ENCODE measurements at regions not wholly inside any gene's neighbourhood (a gene's known extent, or its start where the extent isn't known, plus 50 kb on each side); places are given as distances from the start of the nearest gene placed in this dataset.
A peak's percentile ranks its signal among the peaks of the same experiment; 100 is the strongest.

DNA sequence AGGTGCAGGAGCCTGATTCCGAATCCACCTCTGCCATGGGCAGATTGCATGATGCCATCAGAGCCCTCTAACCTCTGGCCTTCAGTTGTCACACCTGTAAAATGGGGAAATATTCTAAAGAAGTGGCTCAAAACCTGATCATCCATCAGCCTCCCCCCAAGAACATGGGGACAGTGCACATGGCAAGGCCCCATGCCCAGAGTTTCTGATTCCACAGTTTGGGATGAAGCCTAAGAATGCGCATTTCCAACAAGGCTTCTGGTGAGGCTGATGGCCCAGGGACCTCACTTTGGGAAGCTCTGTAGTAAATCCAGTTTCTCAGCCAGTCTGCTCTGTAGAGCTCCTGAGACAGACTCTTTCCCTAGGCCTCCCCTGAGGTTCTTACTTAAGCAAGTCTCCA is 119.9 kb upstream of the CD93 start:
- 66% methylated on average over 2 of the region's 2 CpGs; no CpG with 5 or more reads in 1 of the 2 donors for WGBS, 2 donors (ENCODE audit: low coverage in 1 of 2)
- Histone ChIP-seq H3K27me3 (no peaks in the 10 kb centered on the region), H3K4me1 (peaks cover 7 to 31% (median 13%) of the 10 kb centered on the region in 4 donors), H3K27ac (peak overlapping the region; percentile 27 to 69 (median 62)), H3K4me3 (no peak overlapping the region), H3K36me3 (no peaks in the 10 kb centered on the region), H3K9me3 (no peaks in the 10 kb centered on the region)
- no peak for TF ChIP-seq EP300 (IDR thresholded peaks at IDR 0.05; ENCODE audit: low read depth)
- TF ChIP-seq, protein P1, sequence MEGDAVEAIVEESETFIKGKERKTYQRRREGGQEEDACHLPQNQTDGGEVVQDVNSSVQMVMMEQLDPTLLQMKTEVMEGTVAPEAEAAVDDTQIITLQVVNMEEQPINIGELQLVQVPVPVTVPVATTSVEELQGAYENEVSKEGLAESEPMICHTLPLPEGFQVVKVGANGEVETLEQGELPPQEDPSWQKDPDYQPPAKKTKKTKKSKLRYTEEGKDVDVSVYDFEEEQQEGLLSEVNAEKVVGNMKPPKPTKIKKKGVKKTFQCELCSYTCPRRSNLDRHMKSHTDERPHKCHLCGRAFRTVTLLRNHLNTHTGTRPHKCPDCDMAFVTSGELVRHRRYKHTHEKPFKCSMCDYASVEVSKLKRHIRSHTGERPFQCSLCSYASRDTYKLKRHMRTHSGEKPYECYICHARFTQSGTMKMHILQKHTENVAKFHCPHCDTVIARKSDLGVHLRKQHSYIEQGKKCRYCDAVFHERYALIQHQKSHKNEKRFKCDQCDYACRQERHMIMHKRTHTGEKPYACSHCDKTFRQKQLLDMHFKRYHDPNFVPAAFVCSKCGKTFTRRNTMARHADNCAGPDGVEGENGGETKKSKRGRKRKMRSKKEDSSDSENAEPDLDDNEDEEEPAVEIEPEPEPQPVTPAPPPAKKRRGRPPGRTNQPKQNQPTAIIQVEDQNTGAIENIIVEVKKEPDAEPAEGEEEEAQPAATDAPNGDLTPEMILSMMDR (IDR thresholded peaks at IDR 0.05), result no peak
- TF ChIP-seq POLR2A (IDR thresholded peaks at IDR 0.05), result no peak
- TF ChIP-seq POLR2AphosphoS5 (IDR thresholded peaks at IDR 0.05), result no peak
- no peak for DNase-seq
- intact Hi-C loops (cut with DNase I; ENCODE audit: low total_unique reads), result no loop called here
- in situ Hi-C loops (cut with MboI; ENCODE audit: low pct_ligation_motif_present in 1 of 4, low pct_unique_long_range_greater_than_20kb in 1 of 4, low sequenced_read_pairs in 3 of 4), result no loop called here

DNA sequence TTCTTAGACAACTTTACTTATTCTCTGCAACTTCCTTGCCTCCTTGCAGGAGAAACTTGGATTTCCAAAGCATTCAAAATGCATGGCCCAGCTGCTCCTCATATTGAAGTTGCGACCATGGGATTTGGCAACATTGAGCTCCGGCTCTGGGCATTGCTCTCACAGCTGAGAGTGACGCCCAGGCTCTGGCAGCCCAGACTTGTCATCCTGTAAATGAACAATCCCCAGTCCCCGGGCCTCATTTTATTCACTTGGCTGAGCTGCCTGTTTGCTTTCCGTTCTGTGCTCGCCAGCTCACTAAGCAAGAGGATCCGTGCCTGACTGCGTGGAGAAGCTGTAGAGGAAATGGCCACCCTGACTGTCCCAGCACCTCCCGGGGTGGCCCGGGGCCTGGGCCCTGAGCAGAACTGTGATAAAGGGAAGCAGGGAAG is 119.5 kb upstream of the CD93 start:
- Histone ChIP-seq H3K27me3 (no peaks in the 10 kb centered on the region), H3K9me3 (no peaks in the 10 kb centered on the region), H3K27ac (peak overlapping the region; percentile 27 to 69 (median 62)), H3K4me1 (peaks cover 7 to 31% (median 13%) of the 10 kb centered on the region in 4 donors), H3K4me3 (no peak overlapping the region), H3K36me3 (no peaks in the 10 kb centered on the region)
- intact Hi-C loops (cut with DNase I; ENCODE audit: low total_unique reads), result no loop called here
- no peak for TF ChIP-seq POLR2A (IDR thresholded peaks at IDR 0.05)
- TF ChIP-seq, protein P1 (IDR thresholded peaks at IDR 0.05), result no peak
- TF ChIP-seq EP300 (IDR thresholded peaks at IDR 0.05; ENCODE audit: low read depth), result no peak
- TF ChIP-seq POLR2AphosphoS5 (IDR thresholded peaks at IDR 0.05), result peak in 1 of 3 donors; percentile 22
- DNase-seq, result peak; percentile 43
- WGBS, 2 donors (ENCODE audit: low coverage in 1 of 2), result 18% methylated on average over 10 of the region's 10 CpGs; no CpG with 5 or more reads in 1 of the 2 donors
- in situ Hi-C loops (cut with MboI; ENCODE audit: low pct_ligation_motif_present in 1 of 4, low pct_unique_long_range_greater_than_20kb in 1 of 4, low sequenced_read_pairs in 3 of 4), result no loop called here

DNA sequence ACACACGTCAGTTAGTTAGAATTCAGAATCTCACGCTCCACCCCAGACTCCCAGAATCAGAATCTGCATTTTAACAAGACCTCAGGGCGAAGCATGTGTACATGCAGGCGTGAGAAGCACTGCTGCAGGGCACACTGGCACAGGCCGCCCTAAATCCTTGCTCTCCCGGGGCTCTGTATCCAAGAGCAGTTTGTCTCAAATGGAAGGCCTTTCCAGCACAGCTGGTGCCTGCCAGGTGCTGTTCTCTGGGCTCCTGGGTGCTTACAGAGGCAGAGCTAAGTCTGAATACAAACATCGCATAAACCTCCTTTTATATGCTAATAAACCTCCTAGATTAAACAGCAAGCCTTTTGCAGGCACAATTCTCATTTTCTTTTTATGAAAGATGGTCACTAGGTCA is 119.1 kb upstream of the CD93 start:
- Histone ChIP-seq H3K4me3 (no peak overlapping the region), H3K27ac (peak overlapping the region; percentile 27 to 69 (median 62)), H3K4me1 (peaks cover 7 to 31% (median 13%) of the 10 kb centered on the region in 4 donors), H3K9me3 (no peaks in the 10 kb centered on the region), H3K36me3 (no peaks in the 10 kb centered on the region), H3K27me3 (no peaks in the 10 kb centered on the region)
- 57 to 77% methylated on average over 5 to 7 of the region's 7 CpGs for WGBS, 2 donors (ENCODE audit: low coverage in 1 of 2)
- no peak for DNase-seq
- in situ Hi-C loops (cut with MboI; ENCODE audit: low pct_ligation_motif_present in 1 of 4, low pct_unique_long_range_greater_than_20kb in 1 of 4, low sequenced_read_pairs in 3 of 4) (no loop called here), intact Hi-C loops (cut with DNase I; ENCODE audit: low total_unique reads) (no loop called here)
- TF ChIP-seq, protein P1 (IDR thresholded peaks at IDR 0.05), result no peak
- no peak for TF ChIP-seq POLR2AphosphoS5 (IDR thresholded peaks at IDR 0.05)
- TF ChIP-seq POLR2A (IDR thresholded peaks at IDR 0.05), result no peak
- no peak for TF ChIP-seq EP300 (IDR thresholded peaks at IDR 0.05; ENCODE audit: low read depth)

DNA sequence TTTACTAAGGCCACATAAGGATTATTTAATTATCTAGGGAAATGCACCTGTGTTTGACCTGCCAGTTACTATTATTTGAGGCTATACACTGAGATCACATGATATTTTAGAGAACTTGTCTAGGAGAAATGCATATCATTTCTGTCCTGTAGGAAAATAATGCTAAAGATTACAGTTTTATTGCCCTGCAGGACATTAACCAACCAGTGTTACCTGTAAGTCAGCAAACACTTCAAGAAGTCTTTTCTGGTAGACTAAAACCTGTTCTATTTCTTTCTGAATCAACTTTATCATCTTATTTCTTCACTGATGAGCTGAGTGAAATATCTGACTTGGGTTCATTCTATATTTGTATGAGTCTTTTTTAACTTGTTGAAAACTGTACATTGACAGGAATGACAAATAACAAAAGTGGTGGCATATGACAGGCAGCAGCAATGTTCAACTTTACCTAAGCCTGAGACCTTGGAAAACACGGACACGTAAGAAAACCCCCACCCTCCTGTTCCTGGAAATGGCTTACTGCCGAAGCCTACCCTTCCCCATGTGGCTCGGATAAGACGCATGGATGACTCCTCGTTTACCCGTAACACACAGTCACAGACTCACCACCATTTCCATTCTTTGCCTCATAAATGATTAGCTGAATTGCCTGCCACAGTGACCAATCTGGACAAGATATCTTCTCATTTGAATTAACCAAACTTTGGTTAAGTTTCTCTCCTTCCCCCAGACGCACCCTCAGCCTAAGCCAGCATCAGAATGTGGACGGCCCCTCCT is 118.0 kb upstream of the CD93 start:
- intact Hi-C loops (cut with DNase I; ENCODE audit: low total_unique reads), result no loop called here
- no peaks in the 10 kb centered on the region for H3K36me3 ChIP-seq
- 84 to 96% methylated on average over 5 to 9 of the region's 9 CpGs for WGBS, 2 donors (ENCODE audit: low coverage in 1 of 2)

More for the DNA sequence above, 118.0 kb upstream of the CD93 start:
- Histone ChIP-seq H3K4me3 (no peak overlapping the region), H3K4me1 (peaks cover 7 to 31% (median 13%) of the 10 kb centered on the region in 4 donors), H3K27ac (peak overlapping the region in 1 of 4 donors; percentile 69), H3K27me3 (no peaks in the 10 kb centered on the region), H3K9me3 (no peaks in the 10 kb centered on the region)
- in situ Hi-C loops (cut with MboI; ENCODE audit: low pct_ligation_motif_present in 1 of 4, low pct_unique_long_range_greater_than_20kb in 1 of 4, low sequenced_read_pairs in 3 of 4), result no loop called here
- TF ChIP-seq POLR2AphosphoS5 (IDR thresholded peaks at IDR 0.05) (no peak), POLR2A (IDR thresholded peaks at IDR 0.05) (no peak), EP300 (IDR thresholded peaks at IDR 0.05; ENCODE audit: low read depth) (no peak)
- TF ChIP-seq, protein P1 (IDR thresholded peaks at IDR 0.05), result no peak
- DNase-seq, result no peak

Data from transverse colon (tissue), 4 donors.